ENCODE measurements at regions not wholly inside any gene's neighbourhood (a gene's known extent, or its start where the extent isn't known, plus 50 kb on each side); places are given as distances from the start of the nearest gene placed in this dataset.
"Not testable (repeated sequence)": the region's sequence is repeated elsewhere in the genome, so short reads cannot be mapped to it uniquely, and the experiment has no call there.

GRCh38 chr21:13889176-13889575 is 279.6 kb downstream of the POTED start:
- TF ChIP-seq NR3C1 (IDR thresholded peaks at IDR 0.05); SMC3 (IDR thresholded peaks at IDR 0.05); CHD2 (IDR thresholded peaks at IDR 0.05; ENCODE audit: low read length, partially characterized antibody); EP300 (IDR thresholded peaks at IDR 0.05); CTCF (IDR thresholded peaks at IDR 0.05); POLR2A (IDR thresholded peaks at IDR 0.05; ENCODE audit: low read length); FOSB (CRISPR knock-in tag; IDR thresholded peaks at IDR 0.05); RARB (CRISPR knock-in tag; IDR thresholded peaks at IDR 0.05); REST (IDR thresholded peaks at IDR 0.05); RAD21 (conservative IDR thresholded peaks at IDR 0.05 in 1 of 2, IDR thresholded peaks at IDR 0.05 in 1 of 2); HES2 (IDR thresholded peaks at IDR 0.05): not testable (repeated sequence)
